NCI-H748 (cell line): ENCODE measurements at regions not wholly inside any gene's neighbourhood (a gene's known extent, or its start where the extent isn't known, plus 50 kb on each side); places are given as distances from the start of the nearest gene placed in this dataset.
"Not testable (repeated sequence)": the region's sequence is repeated elsewhere in the genome, so short reads cannot be mapped to it uniquely, and the experiment has no call there.

Experiments used
- DNase-seq: peaks from one replicate; lab custom pipeline; 2025; ENCODE audit not compliant: unreplicated experiment; lab: John Stamatoyannopoulos, UW

GRCh38 chr15:96792216-96792615 is 461.7 kb downstream of the NR2F2 start:
- no peak for DNase-seq

GRCh38 chr15:96796841-96797240 is 466.3 kb downstream of the NR2F2 start:
- DNase-seq: no peak

- no peak for DNase-seq
These were observed 471.2 kb downstream of the NR2F2 start for GRCh38 chr15:96801576-96802150.

GRCh38 chr15:96802611-96803255 is 472.2 kb downstream of the NR2F2 start:
- DNase-seq: no peak

DNA sequence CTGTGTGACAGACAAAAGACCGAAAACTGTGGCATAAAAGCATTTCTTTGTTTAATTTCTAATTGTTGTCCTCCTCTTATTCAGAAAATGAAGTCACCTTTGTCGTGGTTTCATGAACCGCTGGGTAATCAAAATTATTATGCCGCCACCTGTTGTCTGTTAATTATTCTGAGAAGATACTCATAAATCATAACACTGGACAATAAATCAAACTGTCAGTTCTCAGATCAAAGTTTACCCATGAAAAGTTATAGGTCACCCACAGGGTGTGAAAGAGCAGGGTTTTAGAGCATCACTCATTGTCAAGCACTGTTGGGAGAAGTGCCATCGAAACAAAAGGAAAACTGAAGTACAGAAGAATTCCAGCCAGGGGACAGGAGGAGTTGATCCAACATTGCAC is 474.3 kb downstream of the NR2F2 start:
- peak; percentile 19 for DNase-seq

DNA sequence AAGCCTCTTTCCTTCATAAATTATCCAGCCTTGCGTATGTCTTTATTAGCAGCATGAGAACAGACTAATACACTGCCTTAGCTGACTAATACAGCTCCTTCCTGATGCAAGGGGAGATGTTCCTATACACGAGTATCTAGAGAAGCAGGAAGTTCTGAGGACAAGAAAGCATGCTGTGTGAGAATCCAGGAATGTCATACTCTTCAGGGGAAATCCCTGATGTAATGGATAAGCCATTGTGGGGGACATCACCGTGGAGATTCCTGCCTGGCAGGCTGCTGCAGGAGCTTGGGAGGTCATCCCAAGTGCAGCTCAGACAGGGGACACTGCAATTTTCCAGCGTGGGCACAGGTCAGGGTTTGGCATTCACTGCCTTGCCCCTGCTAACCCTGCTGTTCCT is 476.9 kb downstream of the NR2F2 start:
- DNase-seq: no peak

DNA sequence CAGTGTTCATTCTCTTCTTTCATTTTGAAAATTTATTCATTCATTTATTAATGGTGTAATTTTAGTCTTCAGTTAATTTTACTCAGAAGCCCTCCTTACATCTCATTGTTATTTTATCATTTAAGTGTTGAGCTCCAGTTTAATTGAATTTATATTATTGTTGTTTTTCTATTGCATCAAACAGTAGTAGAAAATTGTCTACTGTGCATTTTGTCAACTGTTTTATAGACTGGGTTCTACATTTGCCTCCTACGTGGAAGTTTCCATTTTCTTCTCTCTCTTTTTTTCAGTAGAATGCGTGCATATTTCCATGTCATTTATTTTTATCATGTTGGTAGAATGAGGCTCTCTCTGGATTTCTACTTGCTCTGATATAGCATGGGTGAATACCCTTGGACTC is 487.4 kb downstream of the NR2F2 start:
- DNase-seq: no peak

- DNase-seq: no peak
These were observed 488.4 kb downstream of the NR2F2 start for GRCh38 chr15:96818861-96819260.

DNA sequence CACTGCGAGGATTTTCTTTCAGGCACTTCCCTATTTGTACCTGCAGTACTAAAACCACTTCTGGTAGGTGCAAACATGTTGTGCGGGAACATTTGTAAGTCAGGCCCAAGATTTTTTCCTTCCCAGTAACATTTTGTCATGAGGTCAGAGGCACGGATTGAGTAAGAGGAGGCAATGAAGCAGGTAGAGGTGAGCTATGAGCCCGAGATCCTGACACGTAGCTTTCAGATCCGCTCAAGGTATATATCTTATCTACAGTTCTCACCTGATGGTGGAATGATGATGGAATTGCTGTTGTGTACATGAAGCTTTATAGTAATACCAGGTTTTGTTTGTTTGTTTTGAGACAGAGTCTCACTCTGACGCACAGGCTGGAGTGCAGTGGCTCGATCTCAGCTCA is 497.5 kb downstream of the NR2F2 start:
- DNase-seq: no peak

- DNase-seq: no peak
These were observed 506.9 kb downstream of the NR2F2 start for GRCh38 chr15:96837241-96837970.

- DNase-seq: no peak
These were observed 507.6 kb downstream of the NR2F2 start for GRCh38 chr15:96838081-96838480.

DNA sequence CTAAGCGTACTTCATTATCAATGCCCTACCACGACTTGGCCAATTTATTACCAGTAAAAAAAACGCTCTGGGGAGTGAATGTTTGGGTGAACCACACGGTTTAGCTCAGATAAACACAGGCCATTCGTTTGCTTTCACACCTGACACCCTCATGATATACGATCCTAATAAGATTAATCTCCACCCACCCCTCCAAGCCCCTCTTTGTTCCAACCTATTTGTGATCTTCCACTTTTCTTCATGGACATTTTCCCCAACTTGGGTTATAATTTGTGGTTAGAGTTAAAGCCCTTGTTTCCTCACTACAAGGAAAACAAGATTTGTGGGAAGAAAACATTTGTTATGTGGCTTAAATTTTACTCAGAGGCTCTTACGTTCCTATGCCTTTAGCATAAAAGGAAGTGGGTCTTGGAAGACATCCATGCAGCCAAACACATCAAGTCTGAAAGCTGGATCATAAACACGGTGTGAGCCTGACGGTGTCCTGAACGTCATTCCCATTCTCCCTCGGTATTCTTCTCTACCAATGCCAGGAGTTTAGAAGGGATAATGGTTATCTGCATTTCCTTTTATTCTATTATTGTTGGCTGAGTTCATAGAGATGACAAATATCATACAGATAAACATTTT is 518.9 kb downstream of the NR2F2 start:
- peak; percentile 18 for DNase-seq

DNA sequence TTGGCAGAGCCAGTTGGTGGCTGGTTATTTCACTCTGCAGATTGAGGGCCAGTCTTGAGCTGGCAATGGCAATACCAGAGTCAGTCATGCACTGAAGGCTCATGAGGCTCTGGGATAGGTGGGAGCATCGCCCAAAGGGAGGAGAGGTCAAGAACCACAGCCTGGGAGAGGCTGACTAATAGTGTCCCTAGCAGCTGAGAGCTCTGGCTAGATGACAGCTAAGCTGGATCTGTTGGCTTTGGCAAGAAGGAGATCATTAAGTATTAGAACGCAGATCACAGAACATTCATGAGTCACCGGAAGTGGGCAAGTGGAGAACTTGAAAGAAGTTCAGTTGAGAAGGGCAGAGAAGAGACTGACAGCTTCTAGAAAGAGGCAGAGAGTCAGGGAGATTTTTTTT is 521.1 kb downstream of the NR2F2 start:
- DNase-seq: no peak

- DNase-seq: no peak
These were observed 528.2 kb downstream of the NR2F2 start for GRCh38 chr15:96858694-96859093.

- DNase-seq: peak; percentile 1
These were observed 530.2 kb downstream of the NR2F2 start for GRCh38 chr15:96860741-96861140.

GRCh38 chr15:96867992-96868391 is 537.5 kb downstream of the NR2F2 start:
- DNase-seq: no peak

GRCh38 chr15:96869122-96869521 is 538.6 kb downstream of the NR2F2 start:
- DNase-seq: no peak

- DNase-seq: no peak
These were observed 539.3 kb downstream of the NR2F2 start for GRCh38 chr15:96869790-96870189.

DNA sequence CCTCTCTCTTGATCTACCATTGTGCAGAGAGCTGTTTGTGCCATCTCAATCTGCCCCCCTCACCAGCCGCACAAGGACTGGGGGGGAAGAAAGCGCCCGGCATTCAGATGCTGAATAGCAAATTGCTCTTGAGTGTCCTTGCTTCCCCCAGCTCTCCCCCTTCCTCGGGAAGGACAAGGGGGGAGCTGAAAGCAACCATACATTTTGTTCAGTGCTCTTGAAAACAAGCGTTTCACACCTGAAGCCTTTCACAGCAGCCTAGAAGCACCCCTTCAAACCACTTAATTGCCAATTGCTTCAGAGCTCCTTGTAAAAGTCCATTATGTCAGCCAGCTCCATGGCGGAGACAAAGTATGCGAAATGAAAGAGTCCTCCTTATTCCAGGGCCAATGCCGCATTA is 540.1 kb downstream of the NR2F2 start:
- peak; percentile 18 for DNase-seq

- not testable (repeated sequence) for DNase-seq
These were observed 546.9 kb downstream of the NR2F2 start for GRCh38 chr15:96877442-96877841.

- no peak for DNase-seq
These were observed 547.6 kb downstream of the NR2F2 start for GRCh38 chr15:96878129-96878528.
